Neural crest cell (in vitro differentiated cells): ENCODE measurements at regions not wholly inside any gene's neighbourhood (a gene's known extent, or its start where the extent isn't known, plus 50 kb on each side); places are given as distances from the start of the nearest gene placed in this dataset.

Experiments used
- DNase-seq: peaks from one replicate; pipeline ENCODE4 v3.0.0; 2021; ENCODE audit warnings: low read depth, mixed read lengths, low spot score
- H3K27ac Mint-ChIP-seq: one replicate; pipeline ENCODE4 v1.8.0; 2021; ENCODE audit warnings: mild to moderate bottlenecking, mixed read lengths; ENCODE audit not compliant: unreplicated experiment
- H3K27me3 Mint-ChIP-seq: 2 replicates; pipeline ENCODE4 v1.8.0; 2021; ENCODE audit warnings: low read depth, mild to moderate bottlenecking, mixed read lengths
- H3K36me3 Mint-ChIP-seq: 2 replicates; pipeline ENCODE4 v1.8.0; 2021; ENCODE audit warnings: low read depth, mild to moderate bottlenecking, mixed read lengths
- H3K4me1 Mint-ChIP-seq: 2 replicates; pipeline ENCODE4 v1.8.0; 2021; ENCODE audit warnings: mixed read lengths
- H3K4me3 Mint-ChIP-seq: one replicate; pipeline ENCODE4 v1.8.0; 2021; ENCODE audit warnings: mild to moderate bottlenecking, mixed read lengths
- H3K9me3 Mint-ChIP-seq: 2 replicates; pipeline ENCODE4 v1.8.0; 2021; ENCODE audit warnings: mixed read lengths
- TF ChIP-seq, protein P1 (sequence below): fragments of 200-600 bp; sonication (generic); conservative IDR thresholded peaks from 2 replicates; pipeline ENCODE4 v1.5.0; 2021; ENCODE audit warnings: antibody characterized with exemption, mild to moderate bottlenecking

GRCh38 chr7:18177129-18177814 lies 149.6 kb upstream of the PRPS1L1 start:
- H3K36me3 Mint-ChIP-seq: no peaks in the 10 kb centered on the region
- H3K4me3 Mint-ChIP-seq: no peak overlapping the region
- TF ChIP-seq, protein P1, sequence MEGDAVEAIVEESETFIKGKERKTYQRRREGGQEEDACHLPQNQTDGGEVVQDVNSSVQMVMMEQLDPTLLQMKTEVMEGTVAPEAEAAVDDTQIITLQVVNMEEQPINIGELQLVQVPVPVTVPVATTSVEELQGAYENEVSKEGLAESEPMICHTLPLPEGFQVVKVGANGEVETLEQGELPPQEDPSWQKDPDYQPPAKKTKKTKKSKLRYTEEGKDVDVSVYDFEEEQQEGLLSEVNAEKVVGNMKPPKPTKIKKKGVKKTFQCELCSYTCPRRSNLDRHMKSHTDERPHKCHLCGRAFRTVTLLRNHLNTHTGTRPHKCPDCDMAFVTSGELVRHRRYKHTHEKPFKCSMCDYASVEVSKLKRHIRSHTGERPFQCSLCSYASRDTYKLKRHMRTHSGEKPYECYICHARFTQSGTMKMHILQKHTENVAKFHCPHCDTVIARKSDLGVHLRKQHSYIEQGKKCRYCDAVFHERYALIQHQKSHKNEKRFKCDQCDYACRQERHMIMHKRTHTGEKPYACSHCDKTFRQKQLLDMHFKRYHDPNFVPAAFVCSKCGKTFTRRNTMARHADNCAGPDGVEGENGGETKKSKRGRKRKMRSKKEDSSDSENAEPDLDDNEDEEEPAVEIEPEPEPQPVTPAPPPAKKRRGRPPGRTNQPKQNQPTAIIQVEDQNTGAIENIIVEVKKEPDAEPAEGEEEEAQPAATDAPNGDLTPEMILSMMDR: no peak
- no peaks in the 10 kb centered on the region for H3K9me3 Mint-ChIP-seq
- H3K4me1 Mint-ChIP-seq: no peaks in the 10 kb centered on the region
- no peak for DNase-seq
- H3K27me3 Mint-ChIP-seq: no peaks in the 10 kb centered on the region
- no peak overlapping the region for H3K27ac Mint-ChIP-seq

GRCh38 chr7:18177815-18178660 lies 150.4 kb upstream of the PRPS1L1 start:
- H3K9me3 Mint-ChIP-seq: no peaks in the 10 kb centered on the region
- TF ChIP-seq, protein P1: no peak
- DNase-seq: no peak
- no peaks in the 10 kb centered on the region for H3K27me3 Mint-ChIP-seq
- no peaks in the 10 kb centered on the region for H3K4me1 Mint-ChIP-seq
- H3K36me3 Mint-ChIP-seq: no peaks in the 10 kb centered on the region
- no peak overlapping the region for H3K27ac Mint-ChIP-seq
- no peak overlapping the region for H3K4me3 Mint-ChIP-seq

DNA sequence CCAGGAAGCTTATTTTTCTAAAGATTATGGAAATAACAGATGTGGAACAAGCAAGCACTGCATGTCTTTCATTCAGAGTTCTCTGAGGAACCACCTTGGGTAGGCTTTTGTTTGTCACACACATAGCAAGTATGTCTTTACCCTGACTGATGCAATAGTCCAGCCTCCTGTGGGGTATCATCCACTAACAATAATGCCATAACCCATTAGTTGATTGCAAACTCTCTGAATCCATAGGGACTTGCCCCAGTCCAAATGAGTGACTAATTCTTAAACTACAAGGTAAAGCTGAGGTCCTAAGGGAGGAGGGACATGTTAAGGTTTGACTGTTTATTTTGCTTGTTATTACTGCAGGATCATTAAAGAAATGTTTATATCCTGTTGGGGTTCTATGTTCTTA lies 151.4 kb upstream of the PRPS1L1 start:
- TF ChIP-seq, protein P1: no peak
- Mint-ChIP-seq H3K4me1 (no peaks in the 10 kb centered on the region), H3K36me3 (no peaks in the 10 kb centered on the region), H3K27ac (no peak overlapping the region), H3K9me3 (no peaks in the 10 kb centered on the region), H3K4me3 (no peak overlapping the region), H3K27me3 (no peaks in the 10 kb centered on the region)
- DNase-seq: no peak

DNA sequence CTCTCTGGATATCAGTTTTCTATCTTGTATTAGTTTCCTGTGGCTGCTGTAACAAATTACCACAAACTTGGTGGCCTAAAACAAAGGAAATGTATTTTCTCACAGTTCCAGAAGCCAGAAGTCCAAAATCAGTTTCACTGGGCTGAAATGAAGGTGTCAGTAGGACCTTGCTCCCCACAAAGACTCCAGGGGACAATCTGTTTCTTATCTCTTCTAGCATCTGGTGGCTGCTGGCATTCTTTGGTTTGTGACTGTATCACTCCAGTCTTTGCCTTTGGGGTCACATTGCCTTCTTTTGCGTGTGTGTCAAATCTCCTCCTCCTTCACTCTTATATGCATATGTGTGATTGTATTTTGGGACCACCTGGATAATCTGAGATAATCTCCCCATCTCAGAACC lies 153.0 kb upstream of the PRPS1L1 start:
- Mint-ChIP-seq H3K4me1 (no peaks in the 10 kb centered on the region), H3K4me3 (no peak overlapping the region), H3K36me3 (no peaks in the 10 kb centered on the region), H3K9me3 (no peaks in the 10 kb centered on the region), H3K27me3 (no peaks in the 10 kb centered on the region), H3K27ac (no peak overlapping the region)
- DNase-seq: no peak
- TF ChIP-seq, protein P1: no peak

DNA sequence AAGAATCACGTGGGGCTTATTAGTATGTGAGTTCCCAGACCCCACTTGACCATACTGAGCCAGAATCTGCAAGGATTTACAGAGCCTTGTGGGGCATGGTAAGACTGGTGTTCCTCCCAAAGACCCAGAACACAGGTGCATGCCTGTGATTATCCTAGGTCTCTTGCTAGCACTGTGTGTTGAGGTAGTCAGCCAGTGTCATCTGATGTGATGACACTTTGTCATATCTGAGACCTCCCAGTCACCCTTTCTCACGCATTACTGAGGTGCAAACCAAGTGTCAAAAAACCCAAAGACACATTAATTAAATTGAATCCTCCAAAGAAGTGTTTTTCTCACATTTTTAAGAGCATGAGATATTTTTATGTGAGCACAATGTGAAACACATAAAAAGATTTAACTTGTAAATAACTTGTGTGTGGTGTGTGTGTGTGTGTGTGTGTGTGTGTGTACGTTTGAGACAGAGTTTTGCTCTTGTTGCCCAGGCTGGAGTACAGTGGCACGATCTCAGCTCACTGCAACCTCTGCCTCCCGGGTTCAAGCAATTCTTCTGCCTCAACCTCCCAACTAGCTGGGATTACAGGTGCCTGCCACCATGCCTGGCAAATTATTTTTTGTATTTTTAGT lies 162.0 kb upstream of the PRPS1L1 start:
- Mint-ChIP-seq H3K4me1 (no peaks in the 10 kb centered on the region), H3K27me3 (no peaks in the 10 kb centered on the region), H3K27ac (no peak overlapping the region), H3K4me3 (no peak overlapping the region), H3K9me3 (no peaks in the 10 kb centered on the region), H3K36me3 (no peaks in the 10 kb centered on the region)
- no peak for DNase-seq
- TF ChIP-seq, protein P1: no peak
